COR-L47 (cell line): ENCODE measurements at regions not wholly inside any gene's neighbourhood (a gene's known extent, or its start where the extent isn't known, plus 50 kb on each side); places are given as distances from the start of the nearest gene placed in this dataset.
"Not testable (repeated sequence)": the region's sequence is repeated elsewhere in the genome, so short reads cannot be mapped to it uniquely, and the experiment has no call there.

ENCODE experiments used
- DNase-seq: peaks from one replicate; lab custom pipeline; 2025; lab: John Stamatoyannopoulos, UW

DNA sequence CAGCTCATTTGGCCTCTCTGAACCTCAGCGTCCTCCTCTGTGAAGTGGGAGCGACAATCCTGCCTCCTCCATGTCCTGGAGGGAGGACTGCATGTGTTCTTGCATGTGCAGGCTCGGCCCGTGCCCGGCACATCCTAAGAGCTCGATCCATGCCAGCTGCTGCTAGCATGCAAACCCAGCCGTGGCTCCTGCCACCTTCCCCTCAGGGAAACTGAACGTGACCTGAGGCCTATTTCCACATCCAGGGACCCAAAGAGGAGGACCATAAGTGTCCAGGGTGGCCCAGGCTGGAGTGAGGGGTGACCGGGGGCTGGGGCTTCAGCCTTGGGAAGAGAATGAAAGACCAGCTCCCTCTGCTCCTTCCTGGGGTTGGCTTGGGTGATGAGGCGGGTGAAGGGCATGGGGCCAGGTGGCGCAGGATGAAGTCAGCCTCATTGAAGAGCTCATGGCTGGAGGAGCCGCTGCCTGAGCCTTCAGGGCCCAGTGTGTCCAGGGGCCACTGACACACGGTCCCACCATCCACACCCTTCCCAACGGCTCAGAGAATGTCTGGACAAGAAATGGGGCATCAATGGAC is 115.7 kb upstream of the AKAP13 start:
- DNase-seq, result not testable (repeated sequence)

DNA sequence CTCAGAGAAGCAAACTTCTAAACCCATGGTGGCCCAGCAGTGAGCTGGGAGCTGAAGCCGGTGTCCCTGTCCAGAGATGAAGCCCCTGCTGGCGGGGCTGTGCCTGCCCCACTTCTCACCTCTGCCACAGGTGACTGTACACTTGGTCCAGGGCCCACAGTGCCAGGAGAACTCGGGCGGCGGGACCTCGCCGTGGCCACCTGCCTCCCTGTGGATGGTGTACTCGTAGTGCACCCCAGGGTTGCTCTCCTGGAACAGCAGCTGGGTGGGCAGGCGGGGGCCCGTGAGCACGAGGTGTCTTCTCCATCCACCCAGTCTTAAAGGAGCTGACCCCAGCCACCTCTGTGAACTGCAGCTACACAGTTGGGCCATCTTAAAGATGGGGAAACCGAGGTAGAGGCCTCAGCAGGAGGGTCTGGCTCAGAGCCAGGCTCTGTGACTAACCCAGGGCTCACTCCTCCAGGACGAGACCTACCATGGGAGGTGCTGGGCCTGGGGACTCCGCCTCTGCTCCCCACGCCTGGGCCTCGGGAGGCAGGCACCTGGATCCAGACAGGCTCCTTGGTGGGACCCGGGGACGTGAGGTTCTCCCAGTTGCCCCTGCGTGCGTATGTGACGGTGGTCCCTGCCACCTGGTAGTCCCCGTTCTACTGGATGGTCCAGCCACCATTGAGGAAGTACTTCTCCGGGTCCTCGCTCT is 113.1 kb upstream of the AKAP13 start:
- DNase-seq, result not testable (repeated sequence)

- no peak for DNase-seq
These were observed 105.9 kb upstream of the AKAP13 start for GRCh38 chr15:85274315-85275050.

DNA sequence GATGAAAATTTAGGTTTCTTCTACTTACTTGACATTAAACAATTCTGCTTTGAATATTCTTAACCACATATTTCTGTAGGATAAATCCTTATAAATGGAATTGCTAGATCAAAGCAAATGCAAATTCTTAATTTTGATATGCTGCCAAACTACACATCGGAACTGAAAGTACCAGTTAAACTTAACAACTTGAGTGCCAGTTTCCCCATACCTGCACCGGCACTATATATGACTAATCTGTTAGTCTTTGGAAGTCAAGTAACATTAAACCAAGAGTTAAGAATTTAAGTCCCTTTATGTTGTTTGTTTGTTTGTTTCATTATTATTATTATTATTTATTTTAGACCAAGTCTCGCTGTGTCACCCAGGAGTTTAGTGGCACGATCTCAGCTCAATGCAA is 103.9 kb upstream of the AKAP13 start:
- no peak for DNase-seq

- DNase-seq, result no peak
These were observed 103.5 kb upstream of the AKAP13 start for GRCh38 chr15:85276921-85277320.

GRCh38 chr15:85277847-85278370 is 102.5 kb upstream of the AKAP13 start:
- DNase-seq, result no peak

GRCh38 chr15:85280203-85280602 is 100.2 kb upstream of the AKAP13 start:
- DNase-seq, result no peak

- no peak for DNase-seq
These were observed 99.0 kb upstream of the AKAP13 start for GRCh38 chr15:85281293-85281882.

DNA sequence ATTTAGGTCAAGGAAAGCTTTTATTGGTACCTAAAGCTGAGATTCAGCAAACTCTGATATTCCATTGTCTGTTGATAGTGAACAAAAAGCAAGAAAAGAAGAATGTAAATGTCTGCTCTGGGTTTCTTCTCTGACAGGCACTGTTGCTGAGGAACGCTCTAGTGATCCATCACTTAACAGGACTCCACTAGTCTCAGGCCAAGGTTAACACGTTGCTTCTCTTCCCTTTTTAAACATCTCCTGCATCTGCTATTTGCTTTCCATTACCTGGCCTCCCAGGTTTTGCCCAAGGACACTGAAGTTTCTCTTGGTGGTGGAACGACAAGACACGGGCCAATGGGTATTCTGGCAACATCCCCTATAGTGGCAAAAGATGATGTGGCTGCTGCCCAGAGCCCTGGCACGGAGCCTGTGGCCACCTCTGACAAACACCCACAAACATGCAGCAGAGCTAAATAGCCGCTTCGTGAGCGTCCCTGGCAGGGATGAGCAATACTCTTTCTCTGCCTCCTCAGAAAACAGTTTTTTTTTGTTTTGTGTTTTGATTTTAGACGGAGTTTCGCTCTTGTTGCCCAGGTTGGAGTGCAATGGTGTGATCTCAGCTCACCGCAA is 97.8 kb upstream of the AKAP13 start:
- DNase-seq, result no peak

DNA sequence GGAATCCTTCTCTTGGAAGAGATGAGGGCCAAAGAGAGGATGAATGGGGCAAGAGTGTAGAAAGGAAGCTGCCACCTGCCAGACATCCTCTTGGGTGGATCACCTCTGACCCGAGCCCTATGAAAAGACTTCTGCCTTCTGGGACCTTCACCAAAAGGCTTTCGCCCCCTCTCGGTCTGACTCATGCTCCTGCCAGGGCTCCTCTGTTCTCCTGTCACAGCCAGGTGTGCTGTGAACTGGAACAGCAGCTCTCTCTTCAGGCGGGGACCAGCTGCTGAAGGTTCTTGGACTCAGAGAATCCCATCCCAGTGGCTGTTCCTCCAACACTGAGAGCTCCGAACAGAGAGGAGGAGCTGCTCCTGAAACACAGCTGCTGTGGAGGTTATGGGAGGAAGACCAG is 96.6 kb upstream of the AKAP13 start:
- DNase-seq, result not testable (repeated sequence)

GRCh38 chr15:85284497-85284896 is 95.9 kb upstream of the AKAP13 start:
- DNase-seq, result no peak

GRCh38 chr15:85289677-85290365 is 90.6 kb upstream of the AKAP13 start:
- DNase-seq, result peak; percentile 74

GRCh38 chr15:85292583-85292982 is 87.8 kb upstream of the AKAP13 start:
- not testable (repeated sequence) for DNase-seq

DNA sequence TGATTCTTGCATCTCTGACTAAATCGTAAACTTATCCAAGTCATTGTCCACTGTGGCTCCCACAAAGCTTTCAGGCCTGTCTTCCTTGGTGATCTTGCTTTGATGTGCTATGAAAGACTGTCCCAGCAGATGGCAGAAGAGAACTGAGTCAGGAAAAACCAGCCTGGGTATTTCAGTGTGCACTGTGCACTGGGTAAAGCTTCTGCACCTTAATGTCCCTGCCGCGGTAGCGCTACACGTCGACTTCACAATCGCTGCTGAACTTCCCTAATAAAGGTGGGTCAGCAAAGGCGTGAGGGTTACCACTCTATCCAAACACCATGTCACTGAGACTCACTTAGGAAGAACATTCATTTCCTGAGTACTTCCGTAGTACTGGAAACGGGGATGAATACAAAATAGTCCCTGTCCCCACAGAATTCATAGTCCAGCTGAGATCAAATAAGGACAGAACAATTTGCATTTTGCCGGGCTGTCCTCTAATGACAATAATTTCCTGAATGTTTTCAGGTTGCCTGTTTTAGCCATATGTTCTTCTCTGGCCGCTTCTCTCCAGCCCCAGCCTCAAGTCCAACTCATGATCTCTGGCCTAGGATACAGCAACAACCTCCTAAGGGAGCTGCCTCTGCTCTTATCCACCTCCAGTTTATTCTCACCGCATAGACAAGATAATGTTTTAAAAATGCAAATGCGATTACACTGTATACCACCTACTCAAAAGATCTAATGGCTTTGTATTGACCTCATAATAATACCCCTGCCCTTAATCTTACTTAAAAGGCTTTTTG is 83.6 kb upstream of the AKAP13 start:
- peak; percentile 66 for DNase-seq

DNA sequence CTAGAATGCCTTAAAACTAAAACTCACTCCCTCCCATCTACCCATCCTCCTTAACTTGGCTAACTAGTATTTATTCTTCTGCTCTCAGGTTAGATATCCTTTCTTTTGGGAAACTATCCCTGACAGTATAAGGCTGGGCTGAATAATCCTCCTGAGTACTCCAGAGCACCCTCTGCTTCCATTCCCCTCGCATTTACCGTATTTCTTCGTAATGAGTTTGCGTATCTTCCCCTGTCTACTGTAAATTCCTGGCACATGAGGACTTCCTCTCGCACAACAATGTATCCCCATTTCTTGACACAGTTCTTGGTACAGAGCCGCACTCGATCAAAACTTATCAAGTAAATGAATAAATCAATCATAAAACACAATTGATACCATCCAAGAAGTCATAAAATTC is 82.9 kb upstream of the AKAP13 start:
- no peak for DNase-seq

- DNase-seq, result no peak
These were observed 82.0 kb upstream of the AKAP13 start for GRCh38 chr15:85298366-85298765.

DNA sequence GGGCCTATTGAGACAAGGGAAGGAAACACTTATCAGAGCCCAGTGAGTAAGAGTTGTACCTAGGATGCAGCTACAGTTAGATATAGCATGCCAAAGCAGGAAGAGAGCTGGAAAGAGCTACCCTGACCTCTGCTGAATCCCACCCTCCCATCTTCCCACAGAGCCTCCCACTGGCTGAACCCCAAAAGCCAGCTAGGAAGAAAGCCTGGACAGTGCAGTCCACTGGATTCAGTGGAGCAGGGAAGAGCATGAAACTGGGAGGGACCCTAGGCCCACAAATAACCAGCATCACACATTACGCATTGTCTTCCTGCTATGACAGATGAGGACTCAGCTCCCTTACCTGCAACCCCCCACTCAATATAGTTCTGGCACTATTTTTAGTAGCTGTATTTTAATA is 81.5 kb upstream of the AKAP13 start:
- DNase-seq, result no peak

DNA sequence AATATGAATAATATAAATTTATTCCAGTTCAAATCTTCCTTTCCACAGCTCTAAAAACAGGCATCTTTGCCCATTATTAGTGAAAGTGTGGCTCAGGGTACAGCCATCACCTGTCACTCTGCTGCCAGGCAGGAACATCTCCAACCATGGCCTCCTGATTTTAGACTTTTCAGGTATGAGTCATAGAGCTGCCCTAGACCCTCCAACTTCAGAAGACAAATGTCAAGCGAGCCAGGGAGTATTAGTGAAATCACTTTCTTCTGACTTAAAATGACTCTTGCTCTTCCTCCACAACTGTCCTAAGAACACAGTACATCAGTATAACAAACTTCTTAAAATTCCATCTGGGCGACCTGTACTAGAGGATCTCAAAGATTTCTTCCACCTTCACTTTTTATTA is 78.1 kb upstream of the AKAP13 start:
- no peak for DNase-seq

DNA sequence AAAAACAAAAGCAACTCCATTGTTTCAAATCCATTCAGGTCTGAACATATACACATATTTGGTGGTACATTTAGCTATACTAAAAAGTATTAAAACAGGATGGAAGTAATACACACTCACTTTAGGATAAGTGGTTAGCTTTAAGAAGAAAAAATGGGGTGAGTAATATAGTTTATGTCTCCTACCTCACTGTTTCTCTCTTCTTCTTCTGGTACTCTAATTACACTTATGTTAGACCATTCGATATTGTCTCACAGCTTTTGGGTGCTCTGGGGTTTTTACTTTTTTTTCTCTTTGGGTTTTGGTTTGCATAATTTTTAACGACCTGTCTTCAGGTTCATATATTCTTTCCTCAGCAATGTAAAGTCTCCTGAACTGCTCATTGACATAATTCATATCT is 75.4 kb upstream of the AKAP13 start:
- no peak for DNase-seq

- DNase-seq, result peak; percentile 22
These were observed 73.3 kb upstream of the AKAP13 start for GRCh38 chr15:85306946-85307686.
